H9 (cell line): ENCODE measurements at regions not wholly inside any gene's neighbourhood (a gene's known extent, or its start where the extent isn't known, plus 50 kb on each side); places are given as distances from the start of the nearest gene placed in this dataset.

ENCODE experiments used
- DNase-seq: peaks from one replicate; pipeline ENCODE4 v3.0.0-alpha.2; 2017
- H2AFZ ChIP-seq: one replicate; pipeline ENCODE4 v1.6.1; 2013; ENCODE audit warnings: mild to moderate bottlenecking, low read length, control low read depth, moderate library complexity
- H2AK5ac ChIP-seq: 2 replicates; pipeline ENCODE4 v1.6.1; 2013; ENCODE audit warnings: low read length, control low read depth, mixed read lengths; ENCODE audit not compliant: insufficient read length
- H2BK120ac ChIP-seq: one replicate; pipeline ENCODE4 v1.6.1; 2013; ENCODE audit warnings: low read depth, mild to moderate bottlenecking, low read length, control low read depth, inconsistent platforms; ENCODE audit not compliant: poor library complexity, severe bottlenecking
- H2BK12ac ChIP-seq: 2 replicates; pipeline ENCODE4 v1.6.1; 2013; ENCODE audit warnings: low read length, control low read depth, mixed read lengths, low read depth; ENCODE audit not compliant: insufficient read length
- H2BK15ac ChIP-seq: 2 replicates; pipeline ENCODE4 v1.6.1; 2013; ENCODE audit warnings: low read depth, low read length, control low read depth
- H2BK20ac ChIP-seq: one replicate; pipeline ENCODE4 v1.6.1; 2013; ENCODE audit warnings: low read depth, mild to moderate bottlenecking, low read length, control low read depth, inconsistent platforms; ENCODE audit not compliant: poor library complexity, severe bottlenecking
- H2BK5ac ChIP-seq: 2 replicates; pipeline ENCODE4 v1.6.1; 2013; ENCODE audit warnings: low read length, control low read depth, mixed read lengths; ENCODE audit not compliant: insufficient read length
- H3K14ac ChIP-seq: 2 replicates; pipeline ENCODE4 v1.6.1; 2013; ENCODE audit warnings: low read length, control low read depth; ENCODE audit not compliant: insufficient read depth
- H3K18ac ChIP-seq: 2 replicates; pipeline ENCODE4 v1.6.1; 2013; ENCODE audit warnings: low read depth, mild to moderate bottlenecking, mixed read lengths, low read length, control low read depth; ENCODE audit not compliant: insufficient read length
- H3K23ac ChIP-seq: 2 replicates; pipeline ENCODE4 v1.6.1; 2013; ENCODE audit warnings: low read length, control low read depth, mixed read lengths, low read depth; ENCODE audit not compliant: insufficient read length
- H3K23me2 ChIP-seq: 2 replicates; pipeline ENCODE4 v1.6.1; 2013; ENCODE audit warnings: low read depth, mild to moderate bottlenecking, mixed read lengths, low read length, control low read depth; ENCODE audit not compliant: insufficient read length, poor library complexity, severe bottlenecking
- H3K27ac ChIP-seq: 2 replicates; pipeline ENCODE4 v1.5.1; 2013; ENCODE audit warnings: low read length, control low read depth, mixed read lengths, low read depth; ENCODE audit not compliant: insufficient read length
- H3K27me3 ChIP-seq: 2 replicates; pipeline ENCODE4 v1.6.1; 2013; ENCODE audit warnings: low read length, control low read depth, inconsistent platforms; ENCODE audit not compliant: insufficient read depth
- H3K4ac ChIP-seq: 2 replicates; pipeline ENCODE4 v1.6.1; 2013; ENCODE audit warnings: low read depth, mild to moderate bottlenecking, control low read depth, inconsistent platforms, low read length, moderate library complexity
- H3K4me1 ChIP-seq: 2 replicates; pipeline ENCODE4 v1.6.1; 2013; ENCODE audit warnings: low read length, control low read depth, inconsistent platforms; ENCODE audit not compliant: insufficient read depth
- H3K4me2 ChIP-seq: 2 replicates; pipeline ENCODE4 v1.6.1; 2013; ENCODE audit warnings: low read length, control low read depth, mixed read lengths; ENCODE audit not compliant: insufficient read length, insufficient read depth
- H3K56ac ChIP-seq: 2 replicates; pipeline ENCODE4 v1.6.1; 2013; ENCODE audit warnings: low read depth, mild to moderate bottlenecking, mixed read lengths, low read length, control low read depth; ENCODE audit not compliant: insufficient read length
- H3K79me1 ChIP-seq: 2 replicates; pipeline ENCODE4 v1.6.1; 2013; ENCODE audit warnings: low read depth, mild to moderate bottlenecking, moderate library complexity, low read length, control low read depth, inconsistent platforms; ENCODE audit not compliant: insufficient read depth, poor library complexity, severe bottlenecking
- H3K79me2 ChIP-seq: 2 replicates; pipeline ENCODE4 v1.6.1; 2013; ENCODE audit warnings: low read length, control low read depth, inconsistent platforms; ENCODE audit not compliant: insufficient read depth
- H3K9ac ChIP-seq: 2 replicates; pipeline ENCODE4 v1.6.1; 2013; ENCODE audit warnings: low read length, control low read depth, mixed read lengths; ENCODE audit not compliant: insufficient read length; ENCODE audit errors: extremely low read depth
- H3K9me3 ChIP-seq: one replicate; pipeline ENCODE4 v1.6.1; 2013; ENCODE audit warnings: low read depth, low read length, inconsistent platforms; ENCODE audit not compliant: control insufficient read depth
- H3T11ph ChIP-seq: one replicate; pipeline ENCODE4 v1.6.1; 2013; ENCODE audit warnings: mild to moderate bottlenecking, low read length, control low read depth, inconsistent platforms
- H4K20me1 ChIP-seq: one replicate; pipeline ENCODE4 v1.6.1; 2013; ENCODE audit not compliant: control insufficient read depth, insufficient read length, insufficient read depth
- H4K5ac ChIP-seq: 2 replicates; pipeline ENCODE4 v1.6.1; 2013; ENCODE audit warnings: low read depth, mild to moderate bottlenecking, mixed read lengths, low read length, control low read depth; ENCODE audit not compliant: insufficient read length
- H4K8ac ChIP-seq: replicated peaks from 2 replicates; pipeline ENCODE4 v1.6.1; 2013; ENCODE audit warnings: low read length, control low read depth, mixed read lengths, low read depth; ENCODE audit not compliant: insufficient read length
- H4K91ac ChIP-seq: 2 replicates; pipeline ENCODE4 v1.6.1; 2013; ENCODE audit warnings: low read depth, mild to moderate bottlenecking, moderate library complexity, mixed read lengths, low read length, control low read depth; ENCODE audit not compliant: insufficient read length
- H3K27ac Mint-ChIP-seq, 3 experiments: 2 replicates in 2 of 3; 3 replicates in 1 of 3; pipeline ENCODE4 v1.8.0; 2020 to 2021; ENCODE audit warnings: mixed read lengths in 3 of 3, mild to moderate bottlenecking in 1 of 3, moderate library complexity in 1 of 3
- H3K27me3 Mint-ChIP-seq: 2 replicates; pipeline ENCODE4 v1.8.0; 2021; ENCODE audit warnings: low read depth, mild to moderate bottlenecking, moderate library complexity, mixed read lengths
- H3K36me3 Mint-ChIP-seq, 3 experiments: 2 replicates in 2 of 3; 3 replicates in 1 of 3; pipeline ENCODE4 v1.8.0; 2020 to 2021; ENCODE audit warnings: low read depth in 3 of 3, mixed read lengths in 3 of 3; ENCODE audit not compliant: insufficient read depth in 1 of 3
- H3K4me1 Mint-ChIP-seq, 2 experiments: 2 replicates each; pipeline ENCODE4 v1.8.0; 2020; ENCODE audit warnings: mixed read lengths in 2 of 2
- H3K4me3 Mint-ChIP-seq, 2 experiments: 2 replicates in 1 of 2; 3 replicates in 1 of 2; pipeline ENCODE4 v1.8.0; 2020 to 2021; ENCODE audit warnings: mild to moderate bottlenecking in 2 of 2, mixed read lengths in 2 of 2, moderate library complexity in 1 of 2
- H3K9me3 Mint-ChIP-seq, 2 experiments: 2 replicates in 1 of 2; 3 replicates in 1 of 2; pipeline ENCODE4 v1.8.0; 2020; ENCODE audit warnings: mild to moderate bottlenecking in 2 of 2, mixed read lengths in 2 of 2, moderate library complexity in 1 of 2
- WGBS: extraction: QIAGEN DNeasy Blood & Tissue Kit; methylation state at CpG from one replicate; pipeline ENCODE4 v1.1.7; 2013; ENCODE audit warnings: missing lambda C conversion rate, low lambda C conversion rate, mixed read lengths; ENCODE audit not compliant: insufficient read length; ENCODE audit errors: extremely low coverage; 5-methylcytosine and 5-hydroxymethylcytosine counted together
- TF ChIP-seq, protein P1 (sequence below): fragments of 200-600 bp; sonication (generic); conservative IDR thresholded peaks from 3 replicates; pipeline ENCODE4 v1.8.0; 2021; ENCODE audit warnings: antibody characterized with exemption, mild to moderate bottlenecking

DNA sequence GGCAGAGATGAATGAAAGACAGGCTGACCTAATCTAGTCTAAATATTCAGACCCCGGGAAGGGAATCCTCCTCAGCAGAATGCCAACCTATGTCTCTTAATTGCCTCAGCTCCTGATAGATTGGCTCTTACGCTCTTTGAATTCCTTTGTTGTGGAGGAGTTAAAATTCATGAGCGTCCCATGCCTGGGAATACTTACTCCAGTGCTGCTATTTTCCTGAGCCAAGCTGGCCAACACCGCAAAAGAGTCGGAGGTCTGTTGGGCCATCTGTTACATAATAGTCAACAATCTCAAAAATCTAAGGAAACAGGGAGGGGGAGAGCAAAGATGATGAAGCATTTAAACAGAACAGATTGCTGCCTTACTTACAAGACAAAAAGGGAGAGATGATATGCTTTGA lies 182.8 kb downstream of the ASCL1 start:
- peak overlapping the region in 2 of 3 experiments; percentile 19 to 45; a peak in 2 of 7 replicates for H3K27ac Mint-ChIP-seq

More for the DNA sequence above, 182.8 kb downstream of the ASCL1 start:
- Histone ChIP-seq H3K9ac (no peak overlapping the region), H4K5ac (no peak overlapping the region), H3K4ac (no peak overlapping the region), H2BK15ac (no peak overlapping the region), H3K18ac (no peak overlapping the region), H4K91ac (no peak overlapping the region), H2AFZ (no peak overlapping the region), H4K8ac (no peak overlapping the region), H4K20me1 (no peaks in the 10 kb centered on the region), H3K4me2 (no peak overlapping the region), H3K79me2 (no peaks in the 10 kb centered on the region), H3K4me1 (no peaks in the 10 kb centered on the region; the same call in 1 of the 2 replicates), H2BK20ac (no peak overlapping the region), H3T11ph (no peak overlapping the region), H3K14ac (no peak overlapping the region), H3K79me1 (no peaks in the 10 kb centered on the region), H3K27ac (no peak overlapping the region), H2BK5ac (no peak overlapping the region), H3K9me3 (no peaks in the 10 kb centered on the region), H3K56ac (no peak overlapping the region), H2BK12ac (no peak overlapping the region), H2AK5ac (no peak overlapping the region), H2BK120ac (no peak overlapping the region), H3K23ac (no peak overlapping the region), H3K27me3 (no peaks in the 10 kb centered on the region), H3K23me2 (no peaks in the 10 kb centered on the region)
- Mint-ChIP-seq H3K27me3 (no peaks in the 10 kb centered on the region), H3K36me3 (no peaks in the 10 kb centered on the region), H3K9me3 (no peaks in the 10 kb centered on the region; a peak in 2 of 5 replicates), H3K4me3 (no peak overlapping the region), H3K4me1 (peaks cover 12 to 18% of the 10 kb centered on the region in 2 experiments)
- TF ChIP-seq, protein P1, sequence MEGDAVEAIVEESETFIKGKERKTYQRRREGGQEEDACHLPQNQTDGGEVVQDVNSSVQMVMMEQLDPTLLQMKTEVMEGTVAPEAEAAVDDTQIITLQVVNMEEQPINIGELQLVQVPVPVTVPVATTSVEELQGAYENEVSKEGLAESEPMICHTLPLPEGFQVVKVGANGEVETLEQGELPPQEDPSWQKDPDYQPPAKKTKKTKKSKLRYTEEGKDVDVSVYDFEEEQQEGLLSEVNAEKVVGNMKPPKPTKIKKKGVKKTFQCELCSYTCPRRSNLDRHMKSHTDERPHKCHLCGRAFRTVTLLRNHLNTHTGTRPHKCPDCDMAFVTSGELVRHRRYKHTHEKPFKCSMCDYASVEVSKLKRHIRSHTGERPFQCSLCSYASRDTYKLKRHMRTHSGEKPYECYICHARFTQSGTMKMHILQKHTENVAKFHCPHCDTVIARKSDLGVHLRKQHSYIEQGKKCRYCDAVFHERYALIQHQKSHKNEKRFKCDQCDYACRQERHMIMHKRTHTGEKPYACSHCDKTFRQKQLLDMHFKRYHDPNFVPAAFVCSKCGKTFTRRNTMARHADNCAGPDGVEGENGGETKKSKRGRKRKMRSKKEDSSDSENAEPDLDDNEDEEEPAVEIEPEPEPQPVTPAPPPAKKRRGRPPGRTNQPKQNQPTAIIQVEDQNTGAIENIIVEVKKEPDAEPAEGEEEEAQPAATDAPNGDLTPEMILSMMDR, result no peak
- DNase-seq, result no peak
- WGBS, result no CpG with 5 or more reads among the region's 5 CpGs
